H9 (cell line): ENCODE measurements at regions not wholly inside any gene's neighbourhood (a gene's known extent, or its start where the extent isn't known, plus 50 kb on each side); places are given as distances from the start of the nearest gene placed in this dataset.

Source experiments
- DNase-seq: peaks from one replicate; pipeline ENCODE4 v3.0.0-alpha.2; 2017
- H2AFZ ChIP-seq: one replicate; pipeline ENCODE4 v1.6.1; 2013; ENCODE audit warnings: mild to moderate bottlenecking, low read length, control low read depth, moderate library complexity
- H2AK5ac ChIP-seq: 2 replicates; pipeline ENCODE4 v1.6.1; 2013; ENCODE audit warnings: low read length, control low read depth, mixed read lengths; ENCODE audit not compliant: insufficient read length
- H2BK120ac ChIP-seq: one replicate; pipeline ENCODE4 v1.6.1; 2013; ENCODE audit warnings: low read depth, mild to moderate bottlenecking, low read length, control low read depth, inconsistent platforms; ENCODE audit not compliant: poor library complexity, severe bottlenecking
- H2BK12ac ChIP-seq: 2 replicates; pipeline ENCODE4 v1.6.1; 2013; ENCODE audit warnings: low read length, control low read depth, mixed read lengths, low read depth; ENCODE audit not compliant: insufficient read length
- H2BK15ac ChIP-seq: 2 replicates; pipeline ENCODE4 v1.6.1; 2013; ENCODE audit warnings: low read depth, low read length, control low read depth
- H2BK20ac ChIP-seq: one replicate; pipeline ENCODE4 v1.6.1; 2013; ENCODE audit warnings: low read depth, mild to moderate bottlenecking, low read length, control low read depth, inconsistent platforms; ENCODE audit not compliant: poor library complexity, severe bottlenecking
- H2BK5ac ChIP-seq: 2 replicates; pipeline ENCODE4 v1.6.1; 2013; ENCODE audit warnings: low read length, control low read depth, mixed read lengths; ENCODE audit not compliant: insufficient read length
- H3K14ac ChIP-seq: 2 replicates; pipeline ENCODE4 v1.6.1; 2013; ENCODE audit warnings: low read length, control low read depth; ENCODE audit not compliant: insufficient read depth
- H3K18ac ChIP-seq: 2 replicates; pipeline ENCODE4 v1.6.1; 2013; ENCODE audit warnings: low read depth, mild to moderate bottlenecking, mixed read lengths, low read length, control low read depth; ENCODE audit not compliant: insufficient read length
- H3K23ac ChIP-seq: 2 replicates; pipeline ENCODE4 v1.6.1; 2013; ENCODE audit warnings: low read length, control low read depth, mixed read lengths, low read depth; ENCODE audit not compliant: insufficient read length
- H3K23me2 ChIP-seq: 2 replicates; pipeline ENCODE4 v1.6.1; 2013; ENCODE audit warnings: low read depth, mild to moderate bottlenecking, mixed read lengths, low read length, control low read depth; ENCODE audit not compliant: insufficient read length, poor library complexity, severe bottlenecking
- H3K27ac ChIP-seq: 2 replicates; pipeline ENCODE4 v1.5.1; 2013; ENCODE audit warnings: low read length, control low read depth, mixed read lengths, low read depth; ENCODE audit not compliant: insufficient read length
- H3K27me3 ChIP-seq: 2 replicates; pipeline ENCODE4 v1.6.1; 2013; ENCODE audit warnings: low read length, control low read depth, inconsistent platforms; ENCODE audit not compliant: insufficient read depth
- H3K4ac ChIP-seq: 2 replicates; pipeline ENCODE4 v1.6.1; 2013; ENCODE audit warnings: low read depth, mild to moderate bottlenecking, control low read depth, inconsistent platforms, low read length, moderate library complexity
- H3K4me1 ChIP-seq: 2 replicates; pipeline ENCODE4 v1.6.1; 2013; ENCODE audit warnings: low read length, control low read depth, inconsistent platforms; ENCODE audit not compliant: insufficient read depth
- H3K4me2 ChIP-seq: 2 replicates; pipeline ENCODE4 v1.6.1; 2013; ENCODE audit warnings: low read length, control low read depth, mixed read lengths; ENCODE audit not compliant: insufficient read length, insufficient read depth
- H3K56ac ChIP-seq: 2 replicates; pipeline ENCODE4 v1.6.1; 2013; ENCODE audit warnings: low read depth, mild to moderate bottlenecking, mixed read lengths, low read length, control low read depth; ENCODE audit not compliant: insufficient read length
- H3K79me1 ChIP-seq: 2 replicates; pipeline ENCODE4 v1.6.1; 2013; ENCODE audit warnings: low read depth, mild to moderate bottlenecking, moderate library complexity, low read length, control low read depth, inconsistent platforms; ENCODE audit not compliant: insufficient read depth, poor library complexity, severe bottlenecking
- H3K79me2 ChIP-seq: 2 replicates; pipeline ENCODE4 v1.6.1; 2013; ENCODE audit warnings: low read length, control low read depth, inconsistent platforms; ENCODE audit not compliant: insufficient read depth
- H3K9ac ChIP-seq: 2 replicates; pipeline ENCODE4 v1.6.1; 2013; ENCODE audit warnings: low read length, control low read depth, mixed read lengths; ENCODE audit not compliant: insufficient read length; ENCODE audit errors: extremely low read depth
- H3K9me3 ChIP-seq: one replicate; pipeline ENCODE4 v1.6.1; 2013; ENCODE audit warnings: low read depth, low read length, inconsistent platforms; ENCODE audit not compliant: control insufficient read depth
- H3T11ph ChIP-seq: one replicate; pipeline ENCODE4 v1.6.1; 2013; ENCODE audit warnings: mild to moderate bottlenecking, low read length, control low read depth, inconsistent platforms
- H4K20me1 ChIP-seq: one replicate; pipeline ENCODE4 v1.6.1; 2013; ENCODE audit not compliant: control insufficient read depth, insufficient read length, insufficient read depth
- H4K5ac ChIP-seq: 2 replicates; pipeline ENCODE4 v1.6.1; 2013; ENCODE audit warnings: low read depth, mild to moderate bottlenecking, mixed read lengths, low read length, control low read depth; ENCODE audit not compliant: insufficient read length
- H4K8ac ChIP-seq: replicated peaks from 2 replicates; pipeline ENCODE4 v1.6.1; 2013; ENCODE audit warnings: low read length, control low read depth, mixed read lengths, low read depth; ENCODE audit not compliant: insufficient read length
- H4K91ac ChIP-seq: 2 replicates; pipeline ENCODE4 v1.6.1; 2013; ENCODE audit warnings: low read depth, mild to moderate bottlenecking, moderate library complexity, mixed read lengths, low read length, control low read depth; ENCODE audit not compliant: insufficient read length
- H3K27ac Mint-ChIP-seq, 3 experiments: 2 replicates in 2 of 3; 3 replicates in 1 of 3; pipeline ENCODE4 v1.8.0; 2020 to 2021; ENCODE audit warnings: mixed read lengths in 3 of 3, mild to moderate bottlenecking in 1 of 3, moderate library complexity in 1 of 3
- H3K27me3 Mint-ChIP-seq: 2 replicates; pipeline ENCODE4 v1.8.0; 2021; ENCODE audit warnings: low read depth, mild to moderate bottlenecking, moderate library complexity, mixed read lengths
- H3K36me3 Mint-ChIP-seq, 3 experiments: 2 replicates in 2 of 3; 3 replicates in 1 of 3; pipeline ENCODE4 v1.8.0; 2020 to 2021; ENCODE audit warnings: low read depth in 3 of 3, mixed read lengths in 3 of 3; ENCODE audit not compliant: insufficient read depth in 1 of 3
- H3K4me1 Mint-ChIP-seq, 2 experiments: 2 replicates each; pipeline ENCODE4 v1.8.0; 2020; ENCODE audit warnings: mixed read lengths in 2 of 2
- H3K4me3 Mint-ChIP-seq, 2 experiments: 2 replicates in 1 of 2; 3 replicates in 1 of 2; pipeline ENCODE4 v1.8.0; 2020 to 2021; ENCODE audit warnings: mild to moderate bottlenecking in 2 of 2, mixed read lengths in 2 of 2, moderate library complexity in 1 of 2
- H3K9me3 Mint-ChIP-seq, 2 experiments: 2 replicates in 1 of 2; 3 replicates in 1 of 2; pipeline ENCODE4 v1.8.0; 2020; ENCODE audit warnings: mild to moderate bottlenecking in 2 of 2, mixed read lengths in 2 of 2, moderate library complexity in 1 of 2
- CTCF ChIP-seq: fragments of 200-600 bp; sonication (generic); conservative IDR thresholded peaks from 3 replicates; pipeline ENCODE4 v1.8.0; 2021; ENCODE audit warnings: antibody characterized with exemption, mild to moderate bottlenecking
- WGBS: extraction: QIAGEN DNeasy Blood & Tissue Kit; methylation state at CpG from one replicate; pipeline ENCODE4 v1.1.7; 2013; ENCODE audit warnings: missing lambda C conversion rate, low lambda C conversion rate, mixed read lengths; ENCODE audit not compliant: insufficient read length; ENCODE audit errors: extremely low coverage; 5-methylcytosine and 5-hydroxymethylcytosine counted together

DNA sequence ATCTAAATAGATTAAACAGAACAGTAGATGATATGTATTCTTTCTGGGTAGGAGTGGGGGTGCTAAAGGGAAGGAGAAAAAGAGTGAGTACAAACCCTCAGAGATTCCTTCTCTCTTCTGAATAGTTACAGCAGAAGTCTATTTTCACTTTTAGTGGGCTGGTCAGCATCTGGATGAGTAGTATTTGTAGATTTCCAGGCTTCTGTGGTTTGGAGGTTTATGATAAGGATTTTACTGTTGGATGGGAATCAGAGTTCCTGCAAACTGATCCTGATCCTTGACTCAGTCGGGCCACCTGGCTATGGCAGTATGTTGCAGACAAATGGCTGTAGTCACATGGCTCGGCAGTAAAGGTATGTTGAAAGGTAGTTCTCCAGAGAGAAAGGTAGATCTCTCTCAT lies 84.3 kb upstream of the IFNGR1 start:
- no peak overlapping the region for H3K27ac ChIP-seq

More for the DNA sequence above, 84.3 kb upstream of the IFNGR1 start:
- Histone ChIP-seq H3K9me3 (no peaks in the 10 kb centered on the region), H3T11ph (no peak overlapping the region), H2AFZ (no peak overlapping the region), H2BK120ac (no peak overlapping the region), H4K20me1 (no peaks in the 10 kb centered on the region), H3K23me2 (no peaks in the 10 kb centered on the region), H4K5ac (no peak overlapping the region), H2BK12ac (no peak overlapping the region), H3K9ac (no peak overlapping the region), H3K27me3 (no peaks in the 10 kb centered on the region), H2BK15ac (no peak overlapping the region), H4K8ac (no peak overlapping the region), H3K18ac (no peak overlapping the region), H3K56ac (no peak overlapping the region), H3K4ac (no peak overlapping the region), H2AK5ac (no peak overlapping the region), H3K14ac (no peak overlapping the region), H4K91ac (no peak overlapping the region), H2BK20ac (no peak overlapping the region), H3K79me2 (no peaks in the 10 kb centered on the region), H3K79me1 (no peaks in the 10 kb centered on the region), H3K4me2 (no peak overlapping the region), H2BK5ac (no peak overlapping the region), H3K23ac (no peak overlapping the region), H3K4me1 (0 out of 2 replicates have a peak, but pooled peaks cover 3% of the 10 kb centered on the region)
- Mint-ChIP-seq H3K27me3 (peaks cover 8% of the 10 kb centered on the region), H3K9me3 (peaks cover 4 to 9% of the 10 kb centered on the region in 2 experiments; a peak in 3 of 5 replicates), H3K4me1 (peaks cover 29 to 35% of the 10 kb centered on the region in 2 experiments), H3K4me3 (no peak overlapping the region), H3K36me3 (peaks cover 0 to 6% (median 0%) of the 10 kb centered on the region in 3 experiments; a peak in 4 of 7 replicates), H3K27ac (no peak overlapping the region)
- no CpG with 5 or more reads among the region's 2 CpGs for WGBS
- no peak for DNase-seq
- no peak for TF ChIP-seq CTCF
